ENCODE measurements at regions not wholly inside any gene's neighbourhood (a gene's known extent, or its start where the extent isn't known, plus 50 kb on each side); places are given as distances from the start of the nearest gene placed in this dataset.
A peak's percentile ranks its signal among the peaks of the same experiment; 100 is the strongest.
"Not testable (repeated sequence)": the region's sequence is repeated elsewhere in the genome, so short reads cannot be mapped to it uniquely, and the experiment has no call there.

GRCh38 chr5:86289786-86290185, 328.0 kb upstream of the COX7C start:
- H3K27ac Mint-ChIP-seq; H3K9me3 Mint-ChIP-seq; H3K27me3 Mint-ChIP-seq; H3K4me1 Mint-ChIP-seq; H3K36me3 Mint-ChIP-seq (ENCODE audit: low read depth); ATAC-seq; H3K4me3 Mint-ChIP-seq; DNase-seq: not testable (repeated sequence)

- not testable (repeated sequence) for H3K9me3 Mint-ChIP-seq; H3K27me3 Mint-ChIP-seq; DNase-seq; H3K4me3 Mint-ChIP-seq; ATAC-seq; H3K4me1 Mint-ChIP-seq; H3K27ac Mint-ChIP-seq; H3K36me3 Mint-ChIP-seq (ENCODE audit: low read depth)
Observed at GRCh38 chr5:86292811-86293210, 324.9 kb upstream of the COX7C start.

- H3K36me3 Mint-ChIP-seq (ENCODE audit: low read depth); H3K4me1 Mint-ChIP-seq; H3K9me3 Mint-ChIP-seq; DNase-seq; H3K27me3 Mint-ChIP-seq; H3K4me3 Mint-ChIP-seq; ATAC-seq; H3K27ac Mint-ChIP-seq: not testable (repeated sequence)
Observed at GRCh38 chr5:86302643-86303042, 315.1 kb upstream of the COX7C start.

DNA sequence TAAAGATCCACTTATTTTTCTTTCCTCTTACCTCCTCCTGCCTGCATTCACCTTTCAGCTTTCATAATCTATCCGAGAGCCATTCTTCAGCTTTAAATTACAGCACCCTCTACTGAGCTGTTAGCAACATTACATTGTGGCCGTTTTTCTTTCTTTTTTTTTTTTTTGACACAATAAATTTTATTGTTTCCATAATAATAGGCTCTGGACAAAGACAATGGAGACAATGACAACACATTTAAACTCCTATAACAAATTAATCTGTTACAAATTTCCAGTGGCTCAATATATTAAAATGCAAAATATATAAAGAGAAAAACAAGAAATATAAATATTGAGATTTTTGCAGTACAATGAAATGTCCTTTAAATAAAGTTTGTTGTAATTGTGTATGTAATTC, 312.7 kb upstream of the COX7C start:
- not testable (repeated sequence) for H3K36me3 Mint-ChIP-seq (ENCODE audit: low read depth); ATAC-seq; H3K27me3 Mint-ChIP-seq; H3K9me3 Mint-ChIP-seq; H3K4me1 Mint-ChIP-seq; DNase-seq; H3K4me3 Mint-ChIP-seq; H3K27ac Mint-ChIP-seq

DNA sequence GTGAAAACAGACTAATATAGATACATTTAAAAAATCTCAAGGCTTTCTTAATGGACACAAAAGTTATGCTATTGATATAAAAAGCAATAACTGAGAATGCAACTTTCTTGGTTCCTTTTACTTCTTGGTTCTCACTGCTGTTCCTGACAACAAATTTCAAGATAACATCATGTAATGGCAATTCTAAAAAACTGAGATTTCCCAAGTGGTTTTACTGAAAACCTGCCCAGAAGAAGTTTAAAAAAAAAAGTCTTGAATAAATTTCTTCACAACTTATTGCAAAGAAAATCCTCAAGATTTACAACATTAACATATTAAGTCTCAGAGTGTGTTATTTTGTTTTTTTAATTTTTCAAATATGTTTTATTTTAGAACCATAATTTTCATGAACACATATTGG, 302.8 kb upstream of the COX7C start:
- Mint-ChIP-seq H3K4me3 (no peak overlapping the region), H3K9me3 (peaks cover 4% of the 10 kb centered on the region), H3K4me1 (no peaks in the 10 kb centered on the region), H3K27ac (no peak overlapping the region), H3K36me3 (ENCODE audit: low read depth) (no peaks in the 10 kb centered on the region), H3K27me3 (no peaks in the 10 kb centered on the region)
- DNase-seq (no peak), ATAC-seq (no peak)

DNA sequence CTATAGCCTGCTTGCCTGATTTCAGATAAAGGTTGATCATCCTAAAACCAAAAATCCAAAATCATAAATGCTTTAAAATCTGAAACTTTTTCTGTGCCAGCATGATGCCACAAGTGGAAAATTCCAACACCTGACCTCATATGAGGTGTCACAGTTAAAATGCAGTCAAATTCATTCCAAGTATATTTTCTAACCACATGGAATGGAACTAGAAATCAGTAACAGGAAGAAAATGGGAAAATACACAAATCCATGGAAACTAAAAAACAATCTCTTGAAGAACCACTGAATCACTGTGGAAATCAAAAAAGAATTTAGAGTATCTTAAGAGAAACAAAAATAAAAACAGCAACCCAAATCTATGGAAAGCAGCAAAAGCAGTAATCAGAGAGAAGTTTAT, 297.5 kb upstream of the COX7C start:
- Mint-ChIP-seq H3K27me3 (no peaks in the 10 kb centered on the region), H3K27ac (no peak overlapping the region), H3K9me3 (no peaks in the 10 kb centered on the region), H3K4me3 (no peak overlapping the region), H3K36me3 (ENCODE audit: low read depth) (no peaks in the 10 kb centered on the region), H3K4me1 (no peaks in the 10 kb centered on the region)
- ATAC-seq (no peak), DNase-seq (no peak)

- no peak overlapping the region for H3K27ac Mint-ChIP-seq
- H3K4me3 Mint-ChIP-seq, result no peak overlapping the region
- H3K36me3 Mint-ChIP-seq (ENCODE audit: low read depth), result no peaks in the 10 kb centered on the region
- H3K4me1 Mint-ChIP-seq, result no peaks in the 10 kb centered on the region
- H3K27me3 Mint-ChIP-seq, result no peaks in the 10 kb centered on the region
- H3K9me3 Mint-ChIP-seq, result no peaks in the 10 kb centered on the region
- DNase-seq, result no peak
- no peak for ATAC-seq
Observed at GRCh38 chr5:86329318-86329717, 288.4 kb upstream of the COX7C start.

- Mint-ChIP-seq H3K27ac (no peak overlapping the region), H3K4me1 (no peaks in the 10 kb centered on the region), H3K4me3 (no peak overlapping the region), H3K27me3 (no peaks in the 10 kb centered on the region), H3K9me3 (no peaks in the 10 kb centered on the region), H3K36me3 (ENCODE audit: low read depth) (no peaks in the 10 kb centered on the region)
- DNase-seq (no peak), ATAC-seq (no peak)
Observed at GRCh38 chr5:86330736-86331135, 287.0 kb upstream of the COX7C start.

GRCh38 chr5:86332851-86333250, 284.9 kb upstream of the COX7C start:
- Mint-ChIP-seq H3K9me3 (no peaks in the 10 kb centered on the region), H3K27ac (no peak overlapping the region), H3K4me1 (no peaks in the 10 kb centered on the region), H3K4me3 (no peak overlapping the region), H3K36me3 (ENCODE audit: low read depth) (no peaks in the 10 kb centered on the region), H3K27me3 (peaks cover under 1% of the 10 kb centered on the region)
- ATAC-seq, result no peak
- DNase-seq, result no peak

DNA sequence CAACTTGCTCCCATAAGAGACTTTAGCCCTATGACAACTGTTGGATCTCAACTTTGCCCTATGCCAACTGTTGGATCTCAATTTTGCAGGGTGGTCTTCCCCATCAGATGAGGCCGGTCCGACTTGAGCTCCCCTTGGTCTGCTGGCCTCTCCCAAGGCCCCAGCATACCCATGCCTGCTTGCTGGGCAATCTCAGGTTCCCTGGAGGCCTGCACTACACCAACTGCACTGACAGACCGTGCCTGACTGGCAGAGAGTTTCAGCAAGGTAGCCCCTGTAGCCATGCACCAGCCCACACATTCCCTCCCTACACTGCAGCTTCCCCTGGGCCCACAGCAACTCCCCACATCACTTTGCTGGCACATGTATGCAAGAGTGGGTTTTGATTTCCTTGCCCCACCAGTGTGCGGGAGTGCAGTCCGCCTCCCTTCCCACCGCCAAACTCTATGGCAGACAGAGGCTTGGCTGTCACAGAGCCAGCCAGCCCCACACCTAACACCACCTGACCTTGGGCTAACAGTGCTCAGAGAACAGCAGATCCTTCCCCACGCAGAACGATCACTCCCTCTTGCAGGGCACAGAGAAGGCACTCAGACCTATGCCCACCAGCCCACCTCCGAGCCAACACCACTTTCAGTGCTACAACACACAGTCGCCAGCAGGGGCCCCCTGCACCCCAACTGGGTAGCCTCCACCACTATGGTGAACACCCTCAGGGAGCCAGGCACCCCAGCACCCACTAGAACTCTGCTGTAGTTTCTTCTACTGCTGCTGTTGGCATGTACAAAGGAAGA, 279.9 kb upstream of the COX7C start:
- Mint-ChIP-seq H3K36me3 (ENCODE audit: low read depth) (no peaks in the 10 kb centered on the region), H3K4me1 (no peaks in the 10 kb centered on the region), H3K27me3 (peaks cover 3% of the 10 kb centered on the region), H3K4me3 (no peak overlapping the region), H3K9me3 (no peaks in the 10 kb centered on the region), H3K27ac (no peak overlapping the region)
- ATAC-seq (no peak), DNase-seq (no peak)

DNA sequence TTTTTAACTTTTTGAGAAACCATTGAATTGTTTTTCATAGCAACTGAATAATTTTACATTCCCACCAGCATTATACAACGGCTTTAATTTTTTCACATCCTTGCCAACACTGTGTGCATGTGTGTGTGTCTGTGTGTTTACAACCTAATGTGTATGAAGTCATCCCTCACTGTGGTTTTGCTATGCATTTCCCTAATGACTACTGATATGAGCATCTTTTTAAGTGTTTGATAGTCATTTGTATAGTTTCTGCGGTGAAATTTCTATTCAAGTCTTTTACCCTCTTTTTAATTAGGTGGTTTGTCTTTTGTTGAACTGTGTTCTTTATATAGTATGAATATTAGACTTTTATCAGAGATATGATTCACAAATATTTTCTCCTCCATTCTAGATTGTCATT, 263.1 kb upstream of the COX7C start:
- no peak for ATAC-seq
- no peaks in the 10 kb centered on the region for H3K36me3 Mint-ChIP-seq (ENCODE audit: low read depth)

DNA sequence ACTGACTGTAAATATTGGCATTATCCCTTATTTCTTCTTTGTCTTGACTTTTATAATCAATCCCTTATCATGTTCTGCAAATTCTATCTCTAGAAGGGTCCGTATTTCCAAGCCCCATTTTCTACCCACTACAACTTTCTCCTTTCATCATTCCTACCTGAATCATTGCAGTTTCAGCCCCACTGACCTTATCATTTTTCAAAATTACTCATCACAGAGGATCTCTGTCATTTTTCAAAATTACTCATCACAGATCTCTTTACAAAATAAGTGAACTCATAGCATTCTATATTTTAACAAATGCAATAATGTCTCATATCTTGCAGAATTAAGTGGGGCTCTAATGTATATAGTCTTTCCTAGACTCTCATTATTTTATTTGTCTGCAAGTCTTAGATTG, 256.9 kb upstream of the COX7C start:
- Mint-ChIP-seq H3K9me3 (no peaks in the 10 kb centered on the region), H3K36me3 (ENCODE audit: low read depth) (no peaks in the 10 kb centered on the region), H3K4me1 (peaks cover 4% of the 10 kb centered on the region), H3K4me3 (no peak overlapping the region), H3K27me3 (peaks cover 4% of the 10 kb centered on the region), H3K27ac (no peak overlapping the region)
- ATAC-seq, result peak; percentile 33
- DNase-seq, result no peak

More for the DNA sequence above, 263.1 kb upstream of the COX7C start:
- no peak overlapping the region for H3K27ac Mint-ChIP-seq
- no peak overlapping the region for H3K4me3 Mint-ChIP-seq
- H3K9me3 Mint-ChIP-seq, result no peaks in the 10 kb centered on the region
- H3K4me1 Mint-ChIP-seq, result no peaks in the 10 kb centered on the region
- H3K27me3 Mint-ChIP-seq, result no peaks in the 10 kb centered on the region
- no peak for DNase-seq

DNA sequence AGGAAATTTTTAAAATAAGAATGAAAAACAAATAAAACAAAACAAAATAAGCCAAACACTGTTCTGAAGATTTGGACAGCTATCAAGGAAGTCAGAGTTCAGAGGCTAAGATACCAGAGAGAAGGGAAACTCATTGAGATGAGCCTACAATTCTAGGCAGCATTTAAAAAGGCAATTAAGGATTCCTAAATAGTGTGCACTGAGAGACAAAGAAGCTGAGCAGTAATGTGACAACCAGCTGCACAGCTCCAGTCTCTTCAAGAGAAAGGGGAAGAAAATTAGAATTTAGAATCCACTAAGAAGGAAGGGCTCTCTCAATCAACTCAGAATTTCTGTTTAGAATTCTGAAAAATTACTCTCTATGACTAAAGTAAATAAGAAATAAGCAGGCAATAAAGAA, 246.7 kb upstream of the COX7C start:
- H3K4me1 Mint-ChIP-seq, result no peaks in the 10 kb centered on the region
- DNase-seq (no peak), ATAC-seq (no peak)
- H3K4me3 Mint-ChIP-seq, result no peak overlapping the region
- no peak overlapping the region for H3K27ac Mint-ChIP-seq
- H3K36me3 Mint-ChIP-seq (ENCODE audit: low read depth), result no peaks in the 10 kb centered on the region
- no peaks in the 10 kb centered on the region for H3K27me3 Mint-ChIP-seq
- H3K9me3 Mint-ChIP-seq, result peaks cover 5% of the 10 kb centered on the region

DNA sequence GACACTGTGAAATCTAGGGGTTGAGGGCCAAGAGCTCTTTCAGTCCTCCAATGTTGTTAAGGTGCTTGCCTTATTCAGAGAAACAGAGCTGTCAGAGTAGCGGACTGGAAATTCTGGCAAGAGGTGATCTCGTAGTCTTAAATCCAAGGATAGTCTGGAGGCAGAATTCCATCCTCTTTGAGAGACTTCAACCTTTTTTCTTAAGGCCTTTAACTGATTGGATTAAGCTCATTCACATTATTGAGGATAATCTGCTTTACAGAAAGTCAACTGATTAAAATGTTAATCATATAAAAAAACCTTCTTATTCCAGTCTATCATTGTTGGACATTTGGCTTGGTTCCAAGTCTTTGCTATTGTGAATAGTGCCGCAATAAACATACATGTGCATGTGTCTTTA, 243.1 kb upstream of the COX7C start:
- Mint-ChIP-seq H3K36me3 (ENCODE audit: low read depth) (no peaks in the 10 kb centered on the region), H3K4me3 (no peak overlapping the region), H3K4me1 (no peaks in the 10 kb centered on the region), H3K27me3 (no peaks in the 10 kb centered on the region), H3K9me3 (peaks cover 5% of the 10 kb centered on the region), H3K27ac (no peak overlapping the region)
- DNase-seq (no peak), ATAC-seq (no peak)

GRCh38 chr5:86376214-86376613, 241.5 kb upstream of the COX7C start:
- H3K4me1 Mint-ChIP-seq, result no peaks in the 10 kb centered on the region
- H3K27me3 Mint-ChIP-seq, result no peaks in the 10 kb centered on the region
- H3K36me3 Mint-ChIP-seq (ENCODE audit: low read depth), result no peaks in the 10 kb centered on the region
- H3K4me3 Mint-ChIP-seq, result no peak overlapping the region
- no peak overlapping the region for H3K27ac Mint-ChIP-seq
- peaks cover 3% of the 10 kb centered on the region for H3K9me3 Mint-ChIP-seq
- ATAC-seq, result no peak
- DNase-seq, result no peak

DNA sequence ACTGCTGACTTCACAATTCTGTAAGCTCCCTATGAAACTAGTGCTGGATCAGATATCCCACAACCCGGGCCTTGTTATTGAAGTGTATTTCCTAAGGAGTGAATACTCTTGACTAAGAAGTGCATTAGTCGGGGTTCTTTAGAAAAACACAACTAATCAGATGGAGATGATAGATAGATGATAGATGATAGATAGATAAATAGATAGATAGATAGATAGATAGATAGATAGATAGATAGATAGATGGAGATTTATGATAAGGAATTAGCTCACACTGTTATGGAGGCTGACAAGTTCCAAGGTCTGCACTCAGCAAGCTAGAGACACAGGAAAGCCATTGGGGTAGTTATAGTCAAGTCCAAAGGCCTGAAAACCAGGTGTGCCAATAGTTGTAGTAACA, 214.6 kb upstream of the COX7C start:
- Mint-ChIP-seq H3K4me3 (no peak overlapping the region), H3K9me3 (peaks cover 6% of the 10 kb centered on the region), H3K4me1 (no peaks in the 10 kb centered on the region), H3K27ac (no peak overlapping the region), H3K36me3 (ENCODE audit: low read depth) (no peaks in the 10 kb centered on the region), H3K27me3 (no peaks in the 10 kb centered on the region)
- DNase-seq (no peak), ATAC-seq (no peak)
